NCI-H146 (cell line): ENCODE measurements at regions not wholly inside any gene's neighbourhood (a gene's known extent, or its start where the extent isn't known, plus 50 kb on each side); places are given as distances from the start of the nearest gene placed in this dataset.
A peak's percentile ranks its signal among the peaks of the same experiment; 100 is the strongest.
"Not testable (repeated sequence)": the region's sequence is repeated elsewhere in the genome, so short reads cannot be mapped to it uniquely, and the experiment has no call there.

Source experiments
- DNase-seq: peaks from one replicate; lab custom pipeline; 2025; lab: John Stamatoyannopoulos, UW

GRCh38 chr7:87007038-87007437 lies 52.4 kb downstream of the ELAPOR2 start:
- DNase-seq, result no peak

GRCh38 chr7:87004956-87005355 lies 54.5 kb downstream of the ELAPOR2 start:
- no peak for DNase-seq

GRCh38 chr7:87003872-87004798 lies 55.3 kb downstream of the ELAPOR2 start:
- peak; percentile 95 for DNase-seq

- DNase-seq, result no peak
These were observed 58.2 kb downstream of the ELAPOR2 start for GRCh38 chr7:87001214-87001613.

- no peak for DNase-seq
These were observed 59.1 kb downstream of the ELAPOR2 start for GRCh38 chr7:87000344-87000743.

- no peak for DNase-seq
These were observed 59.7 kb downstream of the ELAPOR2 start for GRCh38 chr7:86999750-87000149.

GRCh38 chr7:86995814-86996213 lies 63.6 kb downstream of the ELAPOR2 start:
- no peak for DNase-seq

- no peak for DNase-seq
These were observed 64.3 kb downstream of the ELAPOR2 start for GRCh38 chr7:86995052-86995725.

GRCh38 chr7:86991771-86992191 lies 67.7 kb downstream of the ELAPOR2 start:
- no peak for DNase-seq

GRCh38 chr7:86991093-86991769 lies 68.2 kb downstream of the ELAPOR2 start:
- no peak for DNase-seq

- no peak for DNase-seq
These were observed 70.0 kb downstream of the ELAPOR2 start for GRCh38 chr7:86989407-86989806.

- not testable (repeated sequence) for DNase-seq
These were observed 71.6 kb downstream of the ELAPOR2 start for GRCh38 chr7:86987834-86988233.

GRCh38 chr7:86987358-86987757 lies 72.1 kb downstream of the ELAPOR2 start:
- DNase-seq, result not testable (repeated sequence)

GRCh38 chr7:86985342-86985741 lies 74.1 kb downstream of the ELAPOR2 start:
- DNase-seq, result not testable (repeated sequence)

- DNase-seq, result not testable (repeated sequence)
These were observed 75.8 kb downstream of the ELAPOR2 start for GRCh38 chr7:86983654-86984053.

- not testable (repeated sequence) for DNase-seq
These were observed 77.5 kb downstream of the ELAPOR2 start for GRCh38 chr7:86981937-86982336.

GRCh38 chr7:86981127-86981526 lies 78.3 kb downstream of the ELAPOR2 start:
- no peak for DNase-seq

GRCh38 chr7:86980223-86980622 lies 79.2 kb downstream of the ELAPOR2 start:
- DNase-seq, result no peak

GRCh38 chr7:86978808-86979506 lies 80.5 kb downstream of the ELAPOR2 start:
- no peak for DNase-seq

GRCh38 chr7:86976958-86977357 lies 82.5 kb downstream of the ELAPOR2 start:
- DNase-seq, result no peak

GRCh38 chr7:86975914-86976313 lies 83.5 kb downstream of the ELAPOR2 start:
- no peak for DNase-seq

- peak; percentile 8 for DNase-seq
These were observed 84.0 kb downstream of the ELAPOR2 start for GRCh38 chr7:86975449-86975848.
